ENCODE measurements at regions not wholly inside any gene's neighbourhood (a gene's known extent, or its start where the extent isn't known, plus 50 kb on each side); places are given as distances from the start of the nearest gene placed in this dataset.

DNA sequence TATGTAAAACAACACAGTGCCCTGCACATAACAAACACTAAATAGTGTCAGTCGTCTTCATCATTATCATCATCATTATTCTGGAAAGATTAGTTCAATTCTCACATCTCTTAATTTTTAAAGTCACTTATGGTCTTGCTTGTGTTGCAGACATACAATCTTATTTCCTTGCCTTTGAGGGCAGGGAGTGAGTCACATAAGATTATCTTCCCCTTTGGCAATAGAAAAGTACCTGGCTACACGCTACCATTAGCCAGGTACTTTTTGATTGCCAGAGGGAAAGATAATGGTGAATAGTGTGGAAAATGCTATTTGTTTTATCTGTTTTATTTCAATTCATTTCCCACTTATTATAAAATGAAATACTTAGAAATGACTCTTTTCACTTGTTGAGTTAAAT lies 76.6 kb upstream of the RMDN2 start:
- no peak for DNase-seq (ENCODE audit: low read depth)
- no peak for TF ChIP-seq CTCF (IDR thresholded peaks at IDR 0.05; ENCODE audit: insufficient read depth, low read length)
- H3K4me3 ChIP-seq (ENCODE audit: low read depth, low read length): no peak overlapping the region

- H3K4me3 ChIP-seq (ENCODE audit: low read depth, low read length): no peak overlapping the region
- DNase-seq (ENCODE audit: low read depth): no peak
- TF ChIP-seq CTCF (IDR thresholded peaks at IDR 0.05; ENCODE audit: insufficient read depth, low read length): no peak
Observed at GRCh38 chr2:37849911-37850310, 75.2 kb upstream of the RMDN2 start.

DNA sequence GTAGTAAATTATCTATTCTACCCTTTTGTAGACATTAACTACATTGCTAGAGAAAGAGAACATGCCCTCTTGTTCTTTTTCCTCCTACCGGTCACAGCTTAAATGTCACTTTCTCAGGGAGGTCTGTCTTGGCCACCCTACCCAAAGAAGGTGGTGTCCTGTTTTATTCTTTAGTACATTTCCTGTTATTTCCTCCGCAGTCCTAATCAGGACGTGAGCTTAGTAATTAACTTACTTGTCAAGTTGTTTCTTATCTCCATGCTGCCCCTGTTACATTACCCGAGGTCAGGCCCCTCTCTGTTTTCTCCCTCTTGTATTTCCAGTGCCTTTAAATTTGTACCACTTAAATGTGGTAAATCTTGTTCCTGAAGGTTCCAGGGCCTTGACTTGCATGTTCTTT lies 73.7 kb upstream of the RMDN2 start:
- no peak for TF ChIP-seq CTCF (IDR thresholded peaks at IDR 0.05; ENCODE audit: insufficient read depth, low read length)
- no peak for DNase-seq (ENCODE audit: low read depth)
- H3K4me3 ChIP-seq (ENCODE audit: low read depth, low read length): no peak overlapping the region

DNA sequence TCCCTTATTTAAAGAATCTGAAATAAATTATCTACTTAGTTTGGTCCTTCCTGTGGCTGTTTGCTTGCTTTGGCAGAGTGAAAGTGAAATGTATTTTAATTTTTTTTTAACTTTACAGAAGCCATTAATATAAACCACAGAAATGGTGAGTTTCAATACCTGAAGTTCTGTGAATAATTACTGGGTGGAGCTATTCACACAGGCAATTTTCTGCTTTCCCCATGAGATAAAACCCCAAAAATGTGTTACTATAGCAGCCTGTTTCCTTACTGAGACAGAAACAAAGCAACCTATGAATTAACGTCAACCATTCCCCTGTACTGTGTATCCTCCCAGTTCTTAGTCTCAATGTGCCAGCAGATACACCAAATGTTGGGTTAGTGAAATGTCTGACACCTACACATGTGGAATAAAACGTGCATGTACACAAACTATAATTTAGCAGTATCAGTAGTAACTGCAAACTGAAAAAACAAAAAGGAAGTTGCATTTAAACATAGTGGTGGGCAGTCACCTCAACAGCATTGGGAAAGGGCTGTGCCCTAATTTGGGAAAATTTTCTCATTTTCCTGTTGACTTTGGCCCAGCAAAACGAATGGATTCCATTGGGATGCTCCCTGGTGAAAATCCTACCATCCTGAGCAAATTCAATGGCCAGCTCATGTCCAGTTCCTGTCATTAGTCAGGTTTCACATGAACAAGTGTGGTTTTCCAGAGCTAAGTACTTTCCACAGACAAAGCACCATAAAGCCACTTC lies 73.1 kb upstream of the RMDN2 start:
- DNase-seq (ENCODE audit: low read depth): no peak
- TF ChIP-seq CTCF (IDR thresholded peaks at IDR 0.05; ENCODE audit: insufficient read depth, low read length): no peak
- no peak overlapping the region for H3K4me3 ChIP-seq (ENCODE audit: low read depth, low read length)

- no peak for DNase-seq (ENCODE audit: low read depth)
- H3K4me3 ChIP-seq (ENCODE audit: low read depth, low read length): no peak overlapping the region
- no peak for TF ChIP-seq CTCF (IDR thresholded peaks at IDR 0.05; ENCODE audit: insufficient read depth, low read length)
Observed at GRCh38 chr2:37852585-37853014, 72.5 kb upstream of the RMDN2 start.

GRCh38 chr2:37854676-37855282 lies 70.3 kb upstream of the RMDN2 start:
- no peak for DNase-seq (ENCODE audit: low read depth)
- no peak overlapping the region for H3K4me3 ChIP-seq (ENCODE audit: low read depth, low read length)
- no peak for TF ChIP-seq CTCF (IDR thresholded peaks at IDR 0.05; ENCODE audit: insufficient read depth, low read length)
